B cell (primary cell): ENCODE measurements at regions not wholly inside any gene's neighbourhood (a gene's known extent, or its start where the extent isn't known, plus 50 kb on each side); places are given as distances from the start of the nearest gene placed in this dataset.

Source experiments
- ATAC-seq: fragments of 200-7000 bp; cut with Tn5 transposase; one replicate; pipeline ENCODE4 v1.10.0; 2021; ENCODE audit warnings: low read depth, mild to moderate bottlenecking, moderate number of reproducible peaks, moderate library complexity
- CTCF ChIA-PET: fragments of 350-600 bp; sonication (Branson Sonifier 250); formaldehyde crosslinking; loops from one replicate; lab custom pipeline; 2021; ENCODE audit warnings: antibody characterized with exemption, inconsistent platforms; lab: Charles Lee
- POLR2A ChIA-PET: fragments of 350-600 bp; sonication (Branson Sonifier 250); formaldehyde crosslinking; loops from one replicate; lab custom pipeline; 2021; ENCODE audit warnings: antibody characterized with exemption; lab: Charles Lee
- DNase-seq: peaks from one replicate; pipeline ENCODE4 v3.0.0; 2013
- H2AFZ ChIP-seq: 2 replicates; pipeline ENCODE4 v1.6.1; 2012; ENCODE audit warnings: mild to moderate bottlenecking, low read depth, low read length; ENCODE audit not compliant: insufficient read depth, poor library complexity, severe bottlenecking
- H3K27ac ChIP-seq, 2 donors: 1 replicate in 1 of 2; 2 replicates in 1 of 2; pipeline ENCODE4 v1.5.1; 2012 to 2013; ENCODE audit warnings: low read length in 2 of 2, mild to moderate bottlenecking in 2 of 2, moderate library complexity in 1 of 2
- H3K27me3 ChIP-seq, 4 experiments: fragments of 200-600 bp in 1 of 4; sonication (generic) in 1 of 4; replicated peaks in 1 of 4; 1 replicate in 2 of 4; 2 replicates in 2 of 4; pipeline versions ENCODE4 v1.6.1 to v1.7.0; 2013 to 2016; ENCODE audit warnings: low read length in 3 of 4, mild to moderate bottlenecking in 2 of 4, mixed read lengths in 1 of 4, moderate library complexity in 1 of 4; ENCODE audit not compliant: insufficient read depth in 4 of 4, control insufficient read depth in 3 of 4; ENCODE audit errors: control extremely low read depth in 1 of 4
- H3K36me3 ChIP-seq, 2 experiments: replicated peaks in 1 of 2; 1 replicate in 1 of 2; 2 replicates in 1 of 2; pipeline versions ENCODE4 v1.6.1 to v1.7.1; 2013; ENCODE audit warnings: low read length in 1 of 2; ENCODE audit not compliant: insufficient read depth in 2 of 2, control insufficient read depth in 1 of 2; ENCODE audit errors: control extremely low read depth in 1 of 2, extremely low read depth in 1 of 2
- H3K4me1 ChIP-seq, 2 donors: fragments of 200-600 bp in 1 of 2; sonication (generic) in 1 of 2; 1 replicate in 1 of 2; 2 replicates in 1 of 2; pipeline versions ENCODE4 v1.5.1 to v1.6.1; 2013 to 2017; ENCODE audit warnings: low read length in 2 of 2; ENCODE audit not compliant: control insufficient read depth in 2 of 2, insufficient read depth in 2 of 2
- H3K4me2 ChIP-seq: replicated peaks from 2 replicates; pipeline ENCODE3; 2012; ENCODE audit warnings: mild to moderate bottlenecking, low read depth, low read length; ENCODE audit not compliant: poor library complexity, severe bottlenecking
- H3K4me3 ChIP-seq, 5 experiments: fragments of 200-600 bp in 1 of 5; sonication (generic) in 1 of 5; 1 replicate in 3 of 5; 2 replicates in 2 of 5; pipeline versions ENCODE4 v1.5.1 to v1.7.0; 2011 to 2016; ENCODE audit warnings: low read length in 4 of 5, mild to moderate bottlenecking in 4 of 5, low read depth in 2 of 5, control low read depth in 1 of 5, moderate library complexity in 1 of 5; ENCODE audit not compliant: insufficient read depth in 1 of 5; ENCODE audit errors: control extremely low read depth in 1 of 5, extremely low read depth in 1 of 5
- H3K79me2 ChIP-seq: fragments of 200-600 bp; sonication (generic); one replicate; pipeline ENCODE4 v1.6.0; 2016; ENCODE audit warnings: low read length; ENCODE audit not compliant: control insufficient read depth, insufficient read depth
- H3K9ac ChIP-seq: fragments of 200-600 bp; sonication (generic); 2 replicates; pipeline ENCODE4 v1.6.1; 2017; ENCODE audit warnings: mild to moderate bottlenecking, low read length, moderate library complexity
- H3K9me3 ChIP-seq, 3 donors: one replicate each; pipeline versions ENCODE4 v1.6.1 to v1.7.1; 2013; ENCODE audit warnings: low read length in 2 of 3; ENCODE audit not compliant: control insufficient read depth in 2 of 3, insufficient read depth in 1 of 3; ENCODE audit errors: control extremely low read depth in 1 of 3
- H4K20me1 ChIP-seq: 2 replicates; pipeline ENCODE4 v1.6.0; 2012; ENCODE audit warnings: mild to moderate bottlenecking, low read length; ENCODE audit not compliant: insufficient read depth, control insufficient read depth, poor library complexity, severe bottlenecking
- H3K27ac Mint-ChIP-seq: one replicate; pipeline ENCODE4 v1.8.0; 2021; ENCODE audit warnings: mixed read lengths
- H3K27me3 Mint-ChIP-seq: one replicate; pipeline ENCODE4 v1.8.0; 2021; ENCODE audit warnings: mixed read lengths
- H3K4me1 Mint-ChIP-seq: one replicate; pipeline ENCODE4 v1.8.0; 2021; ENCODE audit warnings: mixed read lengths
- H3K4me3 Mint-ChIP-seq: one replicate; pipeline ENCODE4 v1.8.0; 2021; ENCODE audit warnings: mixed read lengths
- H3K9me3 Mint-ChIP-seq: one replicate; pipeline ENCODE4 v1.8.0; 2022; ENCODE audit warnings: mixed read lengths; ENCODE audit not compliant: insufficient read depth
- CTCF ChIP-seq: fragments of 200-600 bp; IDR thresholded peaks from one replicate; pipeline ENCODE4 v1.8.0; 2022; ENCODE audit warnings: antibody characterized with exemption, mild to moderate bottlenecking
- EZH2 ChIP-seq: IDR thresholded peaks from 2 replicates; pipeline ENCODE4 v1.6.1; 2012; ENCODE audit warnings: borderline replicate concordance, low read depth, mild to moderate bottlenecking, moderate library complexity, low read length; ENCODE audit not compliant: insufficient read depth, poor library complexity, severe bottlenecking
- WGBS: methylation state at CpG from one replicate; pipeline ENCODE4 v1.1.5; 2013; ENCODE audit warnings: missing lambda C conversion rate; ENCODE audit not compliant: insufficient coverage; 5-methylcytosine and 5-hydroxymethylcytosine counted together
- intact Hi-C: fragments of 100-400 bp; cut with micrococcal nuclease; formaldehyde crosslinking; loops from one replicate; pipeline ENCODE4 v1.10.0; 2022

GRCh38 chr9:115235221-115235620 is 117.3 kb upstream of the TNC start:
- H3K4me3 Mint-ChIP-seq, result no peak overlapping the region

DNA sequence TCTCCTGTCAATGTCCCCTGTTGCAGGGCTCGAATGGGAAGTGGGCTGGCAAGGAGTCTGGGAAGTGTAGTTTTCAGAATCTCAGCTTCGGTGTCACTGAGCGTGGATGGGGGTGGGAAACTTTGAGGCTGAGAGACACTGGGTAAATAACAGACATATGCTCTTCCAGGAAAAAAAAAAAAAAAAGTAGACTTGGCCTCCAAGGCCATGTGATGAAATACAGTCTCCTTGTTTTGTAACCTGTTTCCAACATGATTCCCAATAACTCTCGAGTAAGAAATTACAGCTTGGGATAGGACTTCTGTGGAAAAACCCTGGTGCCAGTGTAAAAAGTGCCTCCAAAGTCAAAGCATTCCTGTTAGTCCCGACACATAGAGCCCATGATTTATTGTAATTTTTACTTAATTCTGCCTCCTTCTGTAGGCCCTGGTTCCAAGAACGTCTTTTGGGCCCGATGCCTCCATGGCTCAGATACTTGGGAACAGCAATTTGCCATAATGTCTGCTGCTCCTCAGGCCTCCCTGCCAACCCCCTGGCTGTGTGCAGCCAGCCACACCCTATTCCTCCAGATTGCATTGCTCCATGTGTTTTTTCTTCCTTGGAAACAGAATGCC is 119.5 kb upstream of the TNC start:
- ATAC-seq, result no peak
- CTCF ChIA-PET, result no interaction called here
- H3K27me3 ChIP-seq, result no peaks in the 10 kb centered on the region

More at GRCh38 chr9:115235221-115235620, 117.3 kb upstream of the TNC start:
- Histone ChIP-seq H3K27ac (no peak overlapping the region), H3K36me3 (no peaks in the 10 kb centered on the region), H3K79me2 (no peaks in the 10 kb centered on the region), H3K9ac (no peak overlapping the region), H3K9me3 (no peaks in the 10 kb centered on the region), H3K4me1 (no peaks in the 10 kb centered on the region), H4K20me1 (no peaks in the 10 kb centered on the region), H3K4me3 (no peak overlapping the region), H2AFZ (no peak overlapping the region), H3K4me2 (no peak overlapping the region), H3K27me3 (no peaks in the 10 kb centered on the region)
- ChIA-PET CTCF (no interaction called here), POLR2A (no interaction called here)
- no peaks in the 10 kb centered on the region for H3K9me3 Mint-ChIP-seq
- no peak for DNase-seq
- no peak for ATAC-seq
- no CpG with 5 or more reads among the region's 1 CpG for WGBS
- intact Hi-C loops, result no loop called here
- H3K27ac Mint-ChIP-seq, result no peak overlapping the region
- TF ChIP-seq CTCF, result no peak
- TF ChIP-seq EZH2, result no peak
- peaks cover 4% of the 10 kb centered on the region for H3K4me1 Mint-ChIP-seq
- no peaks in the 10 kb centered on the region for H3K27me3 Mint-ChIP-seq

More for the DNA sequence above, 119.5 kb upstream of the TNC start:
- H3K9ac ChIP-seq, result no peak overlapping the region
- no peak overlapping the region for H3K4me3 ChIP-seq
- TF ChIP-seq CTCF (no peak), EZH2 (no peak)
- DNase-seq, result no peak
- no peak overlapping the region for H3K4me3 Mint-ChIP-seq
- H3K27ac ChIP-seq, result no peak overlapping the region
- H3K9me3 ChIP-seq, result no peaks in the 10 kb centered on the region
- no peak overlapping the region for H2AFZ ChIP-seq
- H3K4me1 ChIP-seq, result no peaks in the 10 kb centered on the region
- no peaks in the 10 kb centered on the region for H3K79me2 ChIP-seq
- no peaks in the 10 kb centered on the region for H3K27me3 Mint-ChIP-seq
- no peak overlapping the region for H3K4me2 ChIP-seq
- POLR2A ChIA-PET, result no interaction called here
- H3K9me3 Mint-ChIP-seq, result no peaks in the 10 kb centered on the region
- no peaks in the 10 kb centered on the region for H3K36me3 ChIP-seq
- 95% methylated on average over 4 of the region's 7 CpGs for WGBS
- no peak overlapping the region for H3K27ac Mint-ChIP-seq
- H4K20me1 ChIP-seq, result no peaks in the 10 kb centered on the region
- intact Hi-C loops, result no loop called here
- no peaks in the 10 kb centered on the region for H3K4me1 Mint-ChIP-seq
